GM19328 (cell line): ENCODE measurements at regions not wholly inside any gene's neighbourhood (a gene's known extent, or its start where the extent isn't known, plus 50 kb on each side); places are given as distances from the start of the nearest gene placed in this dataset.

Source experiments
- ATAC-seq: cut with Tn5 transposase; IDR thresholded peaks from one replicate; pipeline ENCODE4 v1.9.1; 2021; ENCODE audit warnings: mild to moderate bottlenecking, moderate library complexity; ENCODE audit not compliant: unreplicated experiment

- ATAC-seq, result no peak
Measured at GRCh38 chr4:178344096-178344495, 901.9 kb upstream of the AGA start.

- ATAC-seq, result no peak
Measured at GRCh38 chr4:178347111-178347510, 904.9 kb upstream of the AGA start.

GRCh38 chr4:178349601-178350000 lies 907.4 kb upstream of the AGA start:
- ATAC-seq, result no peak

- no peak for ATAC-seq
Measured at GRCh38 chr4:178351185-178351584, 908.9 kb upstream of the AGA start.

GRCh38 chr4:178356725-178357124 lies 914.5 kb upstream of the AGA start:
- no peak for ATAC-seq

- ATAC-seq, result no peak
Measured at GRCh38 chr4:178385481-178385880, 943.2 kb upstream of the AGA start.

GRCh38 chr4:178387756-178388155 lies 945.5 kb upstream of the AGA start:
- ATAC-seq, result no peak

- no peak for ATAC-seq
Measured at GRCh38 chr4:178395798-178396197, 953.6 kb upstream of the AGA start.

- ATAC-seq, result no peak
Measured at GRCh38 chr4:178412455-178412854, 970.2 kb upstream of the AGA start.

GRCh38 chr4:178414042-178414441 lies 971.8 kb upstream of the AGA start:
- no peak for ATAC-seq

- ATAC-seq, result no peak
Measured at GRCh38 chr4:178414881-178415446, 972.7 kb upstream of the AGA start.

GRCh38 chr4:178415925-178416324 lies 973.7 kb upstream of the AGA start:
- no peak for ATAC-seq

GRCh38 chr4:178423366-178423765 lies 981.1 kb upstream of the AGA start:
- no peak for ATAC-seq

- ATAC-seq, result no peak
Measured at GRCh38 chr4:178426871-178427270, 984.6 kb upstream of the AGA start.

- ATAC-seq, result no peak
Measured at GRCh38 chr4:178427663-178428062, 985.4 kb upstream of the AGA start.

GRCh38 chr4:178448372-178449035 lies 1006.3 kb upstream of the AGA start:
- no peak for ATAC-seq

GRCh38 chr4:178450614-178451013 lies 1008.4 kb upstream of the AGA start:
- ATAC-seq, result no peak

- no peak for ATAC-seq
Measured at GRCh38 chr4:178453057-178453456, 1010.8 kb upstream of the AGA start.

- ATAC-seq, result no peak
Measured at GRCh38 chr4:178457286-178457685, 1015.0 kb upstream of the AGA start.

GRCh38 chr4:178462710-178463109 lies 1020.5 kb upstream of the AGA start:
- no peak for ATAC-seq

GRCh38 chr4:178463747-178464146 lies 1021.5 kb upstream of the AGA start:
- no peak for ATAC-seq

GRCh38 chr4:178470996-178471784 lies 1029.0 kb upstream of the AGA start:
- ATAC-seq, result no peak
